NCI-H69 (cell line): ENCODE measurements at regions not wholly inside any gene's neighbourhood (a gene's known extent, or its start where the extent isn't known, plus 50 kb on each side); places are given as distances from the start of the nearest gene placed in this dataset.
"Not testable (repeated sequence)": the region's sequence is repeated elsewhere in the genome, so short reads cannot be mapped to it uniquely, and the experiment has no call there.

ENCODE experiments used
- DNase-seq: peaks from one replicate; lab custom pipeline; 2025; lab: John Stamatoyannopoulos, UW

DNA sequence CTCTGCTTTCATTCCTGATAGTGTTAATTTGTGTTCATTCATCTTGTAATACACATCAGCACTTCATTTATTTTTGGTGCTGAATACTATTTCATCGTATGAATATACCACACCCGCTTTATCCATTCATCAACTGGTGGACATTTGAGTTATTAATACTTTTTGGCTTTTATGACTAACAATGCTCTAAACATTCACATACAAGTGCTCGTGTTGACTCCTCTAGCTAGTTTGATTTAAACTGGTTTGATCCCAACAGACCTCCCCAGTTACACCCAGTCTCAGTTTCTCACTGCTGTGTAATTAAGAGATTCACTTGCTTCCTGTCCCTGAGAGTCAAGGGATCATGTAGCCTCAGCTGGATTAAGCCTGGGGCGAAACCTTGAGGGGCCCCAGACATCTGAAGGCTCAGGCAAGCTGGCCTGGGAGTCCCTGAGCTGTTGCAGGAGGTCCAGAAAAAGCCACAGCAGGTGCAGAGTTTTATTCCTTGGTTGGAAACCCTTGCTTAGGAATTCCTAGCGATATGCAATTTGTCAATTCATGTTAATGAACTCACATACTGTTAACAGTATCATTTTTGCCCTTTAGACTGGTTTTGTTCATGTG is 52.8 kb upstream of the CLDN24 start:
- DNase-seq: no peak

DNA sequence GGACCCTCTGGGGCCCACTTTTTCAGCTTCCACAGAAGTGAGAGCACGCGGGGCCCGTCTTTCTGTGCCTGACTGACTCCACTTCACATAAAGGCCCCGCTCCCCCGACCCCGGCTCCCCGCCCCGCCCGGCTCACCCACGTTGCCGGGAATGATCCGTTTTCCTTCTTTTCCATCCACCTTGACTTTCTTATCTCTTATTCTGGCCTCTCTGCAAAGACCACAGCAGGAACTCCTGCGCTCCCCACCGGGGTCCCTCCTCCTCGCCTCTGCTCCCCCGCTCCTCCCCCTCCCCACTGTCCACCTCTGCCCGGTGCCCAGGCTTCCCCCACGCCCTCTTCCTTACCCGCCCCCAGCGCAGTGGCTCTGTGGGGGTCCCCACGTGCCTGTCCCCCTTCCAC is 54.2 kb upstream of the CLDN24 start:
- no peak for DNase-seq

DNA sequence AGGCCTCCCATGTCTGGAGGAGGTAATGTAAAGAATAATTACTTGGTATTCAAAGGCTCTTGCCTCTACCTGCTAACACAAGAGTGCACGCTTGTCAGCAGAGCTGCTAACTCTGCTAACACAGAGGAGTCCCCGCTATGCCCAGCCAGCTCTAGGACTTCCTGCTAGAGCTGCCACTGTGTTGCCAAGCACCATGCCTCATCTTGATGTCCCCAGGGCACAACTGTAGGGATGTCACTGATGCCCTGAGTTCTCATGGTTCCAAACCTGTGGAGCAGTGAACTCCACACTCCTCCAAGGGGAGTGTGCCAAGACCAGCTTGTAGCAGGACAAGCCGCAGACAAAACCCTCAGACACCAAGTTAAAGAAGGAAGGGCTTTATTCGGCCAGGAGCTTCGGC is 55.3 kb upstream of the CLDN24 start:
- DNase-seq: no peak

DNA sequence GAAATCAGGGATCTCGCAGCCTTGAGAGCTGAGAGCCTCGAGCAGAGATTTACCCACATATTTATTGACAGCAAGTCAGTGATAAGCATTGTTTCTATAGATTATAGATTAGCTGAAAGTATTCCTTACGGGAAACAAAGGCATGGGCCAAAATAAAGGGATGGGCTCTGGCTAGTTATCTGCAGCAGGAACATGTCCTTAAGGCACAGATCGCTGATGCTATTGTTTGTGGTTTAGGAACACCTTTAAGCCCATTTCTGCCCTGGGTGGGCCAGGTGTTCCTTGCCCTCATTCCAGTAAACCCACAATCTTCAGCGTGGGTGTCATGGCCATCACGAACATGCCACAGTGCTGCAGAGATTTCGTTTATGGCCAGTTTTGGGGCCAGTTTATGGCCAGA is 56.1 kb upstream of the CLDN24 start:
- not testable (repeated sequence) for DNase-seq

DNA sequence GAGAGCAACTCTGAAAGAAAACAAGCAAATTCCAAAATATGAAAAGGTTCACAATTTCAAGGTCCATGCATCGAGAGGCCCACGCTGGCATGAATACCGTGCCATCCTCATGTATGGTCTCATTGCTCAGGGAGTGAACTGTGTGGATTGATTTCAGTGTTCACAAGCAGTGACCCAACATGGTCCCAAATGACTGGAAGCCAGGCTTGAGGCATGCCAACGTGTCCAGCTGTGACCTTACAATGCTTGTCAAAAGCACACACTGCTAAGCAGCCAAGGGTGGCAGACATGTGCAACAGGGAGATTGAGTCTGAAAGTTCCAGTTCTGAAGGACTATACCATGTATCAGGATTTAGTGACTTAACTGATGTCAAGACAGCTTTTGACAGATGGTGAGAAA is 58.7 kb upstream of the CLDN24 start:
- DNase-seq: no peak

DNA sequence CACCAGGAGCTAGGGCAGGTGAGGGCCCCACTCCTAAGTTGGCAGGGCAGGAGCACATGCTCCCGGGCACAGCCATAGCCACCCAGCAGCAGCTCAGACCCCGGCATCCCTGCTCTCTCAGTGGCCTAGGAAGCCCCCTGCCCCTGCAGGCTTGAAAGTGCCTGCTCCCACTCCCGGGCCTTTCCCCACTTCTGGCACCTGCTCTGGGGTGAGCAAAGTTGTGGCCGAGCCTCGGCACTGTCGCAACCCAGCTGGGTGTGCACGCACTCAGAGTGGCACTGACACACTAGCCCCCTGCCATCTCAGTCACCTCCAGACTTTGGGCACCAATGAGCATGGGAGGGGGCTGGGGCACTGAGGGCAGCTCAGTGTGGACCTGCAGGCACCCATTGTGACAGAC is 60.8 kb upstream of the CDKN2AIP start:
- DNase-seq: no peak

DNA sequence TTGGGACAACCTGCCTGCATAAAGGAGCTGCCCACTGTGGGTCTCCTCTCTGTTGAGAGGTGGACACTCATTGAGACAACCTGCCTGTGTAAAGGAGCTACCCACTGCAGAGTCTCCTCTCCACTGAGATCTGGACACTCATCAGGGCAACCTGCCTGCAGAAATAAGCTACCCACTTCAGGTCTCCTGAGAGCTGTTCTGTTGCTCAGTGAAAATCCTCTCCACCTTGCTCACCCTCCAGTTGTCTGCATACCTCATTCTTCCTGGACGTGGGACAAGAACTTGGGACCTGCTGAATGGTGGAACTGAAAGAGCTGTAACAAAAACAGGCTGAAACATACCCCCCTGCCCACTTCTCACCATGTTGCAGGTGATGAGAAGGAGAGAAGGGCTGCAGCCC is 59.9 kb upstream of the CDKN2AIP start:
- no peak for DNase-seq

DNA sequence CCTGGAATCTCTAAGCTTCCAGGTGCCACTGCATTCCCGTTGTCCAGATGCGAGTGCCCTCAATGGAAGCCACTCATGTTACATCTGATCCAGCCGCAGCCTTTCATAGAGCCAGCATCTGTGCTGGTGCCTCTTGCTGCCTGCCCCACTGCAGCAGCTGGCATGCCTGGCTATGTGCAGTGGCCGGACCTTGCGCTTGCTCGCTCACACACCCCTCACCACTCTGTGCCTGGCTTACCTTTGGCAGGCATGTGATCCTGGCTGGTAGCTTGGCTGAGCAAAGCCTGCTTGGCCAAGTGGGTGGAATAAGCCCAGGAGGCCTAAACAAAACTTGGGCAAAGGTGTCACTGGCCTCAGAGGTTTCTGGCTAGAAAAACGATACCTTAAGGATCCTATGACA is 59.5 kb upstream of the CDKN2AIP start:
- no peak for DNase-seq

DNA sequence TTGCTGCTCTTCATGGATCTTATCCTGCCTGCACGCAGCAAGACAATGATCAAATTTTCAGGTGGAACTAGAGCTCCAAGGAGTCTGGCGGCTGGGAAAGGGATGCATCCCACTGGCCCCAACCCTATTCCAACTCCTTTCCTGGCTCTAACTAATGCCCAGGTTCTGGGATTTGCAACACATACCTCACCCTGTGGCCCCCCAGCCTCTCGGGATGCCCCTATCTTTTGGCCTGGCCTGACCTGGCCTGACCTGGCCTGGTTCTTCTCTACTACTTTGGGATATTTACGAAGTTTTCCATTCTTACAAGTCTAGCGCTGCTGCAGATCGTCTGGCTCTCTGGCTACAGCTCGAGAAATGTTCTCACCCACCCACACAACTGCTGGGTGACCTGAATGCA is 56.4 kb upstream of the CDKN2AIP start:
- no peak for DNase-seq

DNA sequence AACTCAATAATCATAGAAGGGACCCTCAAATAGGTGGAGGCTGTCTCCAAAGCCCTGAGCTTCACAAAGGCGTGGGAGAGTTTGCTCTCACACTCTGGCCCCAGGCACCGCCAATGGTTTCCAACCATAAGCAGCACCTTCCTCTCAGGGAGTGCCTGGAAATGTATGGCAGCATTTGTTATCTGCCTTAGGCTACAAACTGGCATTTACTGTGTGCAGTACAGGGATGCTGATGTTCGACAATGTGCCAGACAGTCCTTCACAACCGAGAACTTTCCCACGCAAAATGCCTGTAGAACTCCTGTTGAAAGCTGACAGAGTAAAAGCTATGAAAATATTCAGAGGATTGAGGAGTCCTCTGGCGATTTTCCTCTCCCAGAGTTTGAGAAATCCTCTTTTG is 55.7 kb upstream of the CDKN2AIP start:
- peak; percentile 28 for DNase-seq

DNA sequence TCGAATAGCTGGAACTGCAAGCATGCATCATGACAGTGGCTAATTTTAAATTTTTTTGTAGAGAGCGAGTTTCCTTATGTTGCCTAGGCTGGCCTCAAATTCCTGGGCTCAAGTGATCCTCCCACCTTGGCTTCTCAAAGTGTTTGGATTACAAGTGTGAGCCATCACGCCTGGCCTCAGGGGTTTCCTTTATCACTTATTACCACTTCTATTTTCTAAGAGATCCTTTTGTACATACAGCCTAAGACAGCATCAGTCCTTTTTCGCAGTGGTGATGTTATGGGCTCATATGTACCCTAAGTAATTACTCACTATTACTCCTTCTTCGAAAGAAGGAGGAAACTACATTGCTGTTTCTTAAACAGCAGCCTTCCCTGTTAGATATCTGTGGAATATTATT is 54.1 kb upstream of the CDKN2AIP start:
- no peak for DNase-seq

DNA sequence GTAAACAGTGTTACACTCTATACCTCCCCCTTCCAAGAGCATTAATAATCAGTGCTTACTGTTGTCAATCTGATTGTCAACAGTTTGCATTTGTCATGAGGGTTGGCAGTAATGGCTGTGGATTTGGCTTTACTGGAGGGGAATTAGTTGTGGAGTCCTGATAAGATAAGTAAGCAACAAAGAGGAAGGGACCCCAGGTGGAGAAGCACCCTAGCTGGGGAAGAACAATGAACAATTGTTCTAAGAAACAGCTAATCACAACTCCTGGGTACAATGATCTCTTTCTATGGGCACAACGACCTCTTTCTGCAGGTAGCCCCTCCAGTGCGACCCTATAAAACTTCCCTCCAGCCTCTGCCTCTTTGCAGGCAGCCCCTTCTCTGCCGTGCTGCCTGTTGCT is 53.2 kb upstream of the CDKN2AIP start:
- no peak for DNase-seq

DNA sequence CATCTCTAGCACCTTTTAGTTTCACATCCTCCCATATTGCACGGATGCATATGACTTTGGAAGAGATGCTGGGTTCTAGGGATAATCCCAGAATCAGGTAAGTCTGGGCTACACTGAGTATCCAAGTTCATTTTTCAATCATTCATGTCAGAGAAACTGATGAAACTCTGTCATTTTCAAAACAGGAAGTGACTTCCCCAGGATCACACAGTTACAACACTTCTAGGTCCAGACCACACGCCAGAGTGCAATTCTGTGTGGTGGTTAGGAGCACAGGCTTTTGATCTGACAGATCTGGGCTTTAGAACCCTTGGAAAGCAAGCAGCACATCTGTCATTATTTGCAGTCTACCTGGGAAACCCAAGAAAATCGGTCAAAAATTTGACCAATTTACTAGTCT is 52.1 kb upstream of the CDKN2AIP start:
- DNase-seq: no peak

DNA sequence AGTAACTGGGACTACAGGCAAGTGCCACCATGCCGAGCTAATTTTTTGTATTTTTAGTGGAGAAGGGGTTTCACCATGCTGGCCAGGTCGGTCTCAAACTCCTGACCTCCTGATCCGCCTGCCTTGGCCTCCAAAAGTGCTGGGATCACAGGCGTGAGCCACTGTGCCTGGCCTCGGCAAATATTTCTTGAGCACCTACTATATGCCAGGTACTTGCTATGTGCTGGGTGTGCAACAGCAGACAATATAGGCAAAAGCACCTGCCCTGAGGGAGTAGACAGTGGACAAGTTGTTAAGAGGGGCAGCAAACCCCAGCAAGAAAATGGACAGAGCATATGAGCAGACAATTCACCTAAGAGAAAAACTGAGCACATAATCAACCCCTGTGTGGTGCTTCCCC is 51.0 kb upstream of the CDKN2AIP start:
- no peak for DNase-seq

DNA sequence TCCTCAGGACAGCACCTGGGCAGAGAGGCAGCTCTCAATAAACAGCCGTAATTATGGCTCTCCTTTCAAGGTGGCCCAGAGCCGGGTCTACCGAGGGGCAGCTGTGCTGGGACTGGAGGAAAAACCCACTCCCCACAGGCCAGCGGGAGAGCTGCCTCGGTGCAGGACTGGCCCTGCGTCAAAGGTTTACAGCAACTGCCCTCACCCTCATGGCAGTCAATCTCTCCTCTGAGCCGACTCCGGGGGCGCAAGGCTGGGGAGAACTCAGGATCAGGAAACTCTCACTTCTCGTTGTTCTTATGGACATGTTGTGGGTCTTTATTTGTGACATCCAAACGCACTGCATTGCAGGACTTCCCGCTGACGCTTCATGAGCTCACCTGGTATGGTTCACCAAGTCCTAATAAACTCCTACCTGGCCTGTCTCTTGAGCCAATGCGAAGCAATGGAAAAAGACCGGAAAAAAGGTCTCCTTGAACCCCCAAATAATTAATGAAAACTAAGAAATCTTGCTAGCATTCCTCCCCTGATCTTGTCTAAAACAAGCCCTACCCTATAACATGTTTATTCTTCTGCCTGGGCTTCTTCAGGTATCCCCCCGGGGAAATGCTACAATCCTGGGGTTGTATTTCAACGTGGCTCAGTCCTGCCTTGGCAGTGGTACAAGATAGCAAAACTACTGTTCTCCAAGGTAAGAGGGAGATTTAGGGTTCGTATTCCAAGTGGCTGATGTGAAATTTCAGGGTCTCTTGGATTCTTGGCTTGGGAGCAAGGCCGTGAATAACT is 50.1 kb upstream of the CDKN2AIP start:
- peak; percentile 3 for DNase-seq
